NCI-H226 (cell line): ENCODE measurements at regions not wholly inside any gene's neighbourhood (a gene's known extent, or its start where the extent isn't known, plus 50 kb on each side); places are given as distances from the start of the nearest gene placed in this dataset.
"Not testable (repeated sequence)": the region's sequence is repeated elsewhere in the genome, so short reads cannot be mapped to it uniquely, and the experiment has no call there.

Experiments
- DNase-seq: peaks from one replicate; pipeline ENCODE4 v3.0.0-alpha.2; 2015

DNA sequence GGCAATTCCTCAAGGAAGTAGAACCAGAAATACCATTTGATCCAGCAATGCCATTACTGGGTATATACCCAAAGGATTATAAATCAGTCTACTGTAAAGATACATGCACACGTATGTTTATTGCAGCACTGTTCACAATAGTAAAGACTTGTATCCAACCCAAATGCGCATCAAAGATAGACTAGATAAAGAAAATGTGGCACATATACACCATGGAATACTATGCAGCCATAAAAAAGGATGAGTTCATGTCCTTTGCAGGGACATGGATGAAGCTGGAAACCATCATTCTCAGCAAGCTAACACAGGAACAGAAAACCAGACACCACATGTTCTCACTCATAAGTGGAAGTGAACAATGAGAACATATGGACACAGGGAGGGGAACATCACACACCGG is 130.0 kb upstream of the HS3ST4 start:
- DNase-seq = not testable (repeated sequence)

DNA sequence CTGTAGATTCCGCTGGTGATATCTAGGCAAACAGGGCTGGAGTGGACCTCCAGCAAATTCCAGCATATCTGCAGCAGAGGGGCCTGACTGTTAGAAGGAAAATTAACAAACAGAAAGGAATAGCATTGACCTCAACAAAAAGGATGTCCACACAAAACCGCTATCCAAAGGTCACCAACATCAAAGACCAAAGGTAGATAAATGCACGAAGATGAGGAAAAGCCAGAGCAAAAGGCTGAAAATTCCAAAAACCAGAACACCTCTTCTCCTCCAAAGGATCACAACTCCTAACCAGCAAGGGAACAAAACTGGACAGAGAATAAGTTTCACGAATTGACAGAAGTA is 134.8 kb upstream of the HS3ST4 start:
- not testable (repeated sequence) for DNase-seq

DNA sequence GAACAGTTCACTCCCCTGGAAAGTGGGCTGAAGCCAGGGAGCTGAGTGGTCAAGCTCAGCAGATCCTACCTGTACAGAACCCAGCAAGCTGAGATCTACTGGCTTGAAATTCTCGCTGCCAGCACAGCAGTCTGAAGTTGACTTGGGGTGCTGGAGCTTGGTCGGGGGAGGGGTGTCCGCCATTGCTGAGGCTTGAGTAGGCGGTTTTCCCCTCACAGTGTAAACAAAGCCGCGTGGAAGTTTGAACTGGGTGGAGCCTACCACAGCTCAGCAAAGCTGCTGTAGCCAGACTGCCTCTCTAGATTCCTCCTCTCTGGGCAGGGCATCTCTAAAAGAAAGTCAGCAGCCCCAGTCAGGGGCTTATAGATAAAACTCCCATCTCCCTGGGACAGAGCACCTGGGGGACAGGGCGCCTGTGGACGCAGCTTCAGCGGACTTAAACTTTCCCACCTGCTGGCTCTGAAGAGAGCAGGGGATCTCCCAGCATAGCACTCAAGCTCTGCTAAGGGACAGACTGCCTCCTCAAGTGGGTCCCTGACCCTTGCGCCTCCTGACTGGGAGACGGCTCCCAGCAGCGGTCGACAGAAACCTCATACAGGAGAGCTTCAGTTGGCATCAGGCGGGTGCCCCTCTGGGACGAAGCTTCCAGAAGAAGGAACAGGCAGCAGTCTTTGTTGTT is 135.3 kb upstream of the HS3ST4 start:
- not testable (repeated sequence) for DNase-seq

DNA sequence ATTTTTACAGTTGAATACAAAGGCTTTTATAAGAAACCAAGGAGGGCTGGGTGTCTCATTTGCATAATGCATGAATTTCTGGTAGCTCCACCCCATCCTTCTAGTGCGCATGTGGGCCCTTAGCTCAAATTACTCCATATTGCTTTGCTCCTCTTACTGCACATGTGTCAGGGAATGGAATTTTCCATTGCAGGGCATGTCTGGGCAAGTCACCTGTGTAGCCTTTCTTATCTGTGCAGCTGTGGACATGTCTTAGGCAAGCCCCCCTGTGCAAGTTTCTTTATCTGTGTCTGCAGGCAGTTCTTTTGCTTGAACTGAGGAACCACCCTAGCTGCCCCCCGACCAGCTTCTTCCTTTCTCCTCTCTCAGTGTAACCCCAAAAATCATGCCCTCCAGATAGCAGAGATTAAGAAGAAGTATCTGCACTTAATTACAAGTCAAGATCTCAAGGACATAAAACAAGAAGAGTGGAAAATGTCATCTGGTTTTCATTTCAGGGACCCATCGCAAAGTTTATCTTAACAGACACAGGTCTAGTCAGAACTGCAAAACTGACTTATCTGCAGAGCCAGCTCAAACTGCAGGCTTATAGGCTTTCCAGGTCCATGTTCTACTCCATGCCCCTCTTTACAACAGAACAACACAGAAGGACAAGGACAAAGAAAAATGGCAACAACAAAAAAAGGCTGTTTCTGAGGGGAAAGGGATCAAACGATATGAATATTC is 137.9 kb upstream of the HS3ST4 start:
- peak; percentile 5 for DNase-seq

DNA sequence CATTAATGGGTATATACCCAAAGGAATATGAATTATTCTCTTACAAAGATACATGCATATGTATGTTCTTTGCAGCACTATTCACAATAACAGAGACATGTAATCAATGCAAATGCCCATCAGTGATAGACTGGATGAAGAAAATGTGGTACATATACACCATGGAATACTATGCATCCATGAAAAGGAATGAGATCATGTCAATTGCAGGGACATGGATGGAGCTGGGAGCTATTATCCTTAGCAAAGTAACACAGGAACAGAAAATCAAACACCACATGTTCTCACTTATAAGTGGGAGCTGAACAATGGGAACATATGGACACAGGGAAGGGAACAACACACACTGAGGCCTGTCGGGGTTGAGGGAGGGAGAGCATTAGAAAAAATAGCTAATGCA is 141.1 kb upstream of the HS3ST4 start:
- no peak for DNase-seq

DNA sequence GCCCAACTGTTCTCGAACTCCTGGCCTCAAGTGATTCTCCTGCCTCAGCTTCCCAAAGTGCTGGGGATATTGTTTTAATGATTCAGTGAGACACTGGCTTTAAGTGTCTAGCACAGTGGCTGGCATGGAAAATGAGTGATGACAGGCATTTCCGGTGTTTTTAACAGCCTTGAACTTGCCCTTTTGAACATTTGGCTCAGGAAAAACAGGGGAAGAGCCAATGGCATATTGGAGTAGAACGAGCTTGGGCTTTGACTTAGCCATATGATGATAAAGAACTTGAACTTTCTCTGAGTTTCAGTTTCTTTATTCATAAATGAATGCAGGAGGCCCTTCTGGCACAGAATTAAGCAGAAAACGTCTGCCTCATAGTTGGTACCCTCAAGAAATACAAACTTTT is 145.0 kb upstream of the HS3ST4 start:
- no peak for DNase-seq

DNA sequence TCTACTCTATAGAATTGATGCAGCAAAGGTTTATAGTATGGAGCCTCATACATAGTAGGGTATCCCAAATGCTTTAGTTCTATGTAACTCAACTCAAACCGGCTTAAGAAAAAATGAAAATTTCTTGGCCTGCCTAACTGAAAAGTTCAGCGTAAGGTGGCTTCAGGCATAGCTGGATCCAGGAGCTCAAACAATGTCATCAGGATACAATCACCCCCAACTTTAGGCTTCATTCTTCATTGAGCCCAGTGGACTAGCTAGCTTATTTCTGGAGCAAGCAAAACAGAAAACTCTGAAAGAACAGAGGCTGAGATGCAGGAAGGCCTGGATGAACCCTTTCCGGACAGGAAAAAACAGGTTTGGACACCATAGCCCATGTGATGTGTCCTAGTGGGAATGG is 147.5 kb upstream of the HS3ST4 start:
- no peak for DNase-seq

DNA sequence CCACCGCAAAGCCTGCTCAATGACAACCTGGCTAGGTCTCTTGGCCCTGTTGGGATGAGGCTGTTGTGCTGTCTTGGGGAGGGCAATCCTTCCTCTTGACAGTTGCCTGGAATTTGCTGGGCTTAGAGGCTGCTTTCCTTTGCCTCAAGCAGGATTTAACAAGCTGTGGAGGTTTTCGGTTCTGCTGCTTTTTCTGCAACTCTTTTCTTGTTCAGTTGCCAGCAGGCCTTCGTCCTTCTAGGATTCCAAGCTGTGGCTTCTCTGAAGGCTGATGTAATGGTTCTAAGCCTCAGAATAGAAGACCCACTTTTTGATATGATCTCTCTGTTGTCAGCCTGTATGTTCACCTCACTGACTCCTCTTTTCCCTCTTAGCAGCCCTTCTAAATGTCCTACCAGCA is 149.5 kb upstream of the HS3ST4 start:
- DNase-seq = no peak

DNA sequence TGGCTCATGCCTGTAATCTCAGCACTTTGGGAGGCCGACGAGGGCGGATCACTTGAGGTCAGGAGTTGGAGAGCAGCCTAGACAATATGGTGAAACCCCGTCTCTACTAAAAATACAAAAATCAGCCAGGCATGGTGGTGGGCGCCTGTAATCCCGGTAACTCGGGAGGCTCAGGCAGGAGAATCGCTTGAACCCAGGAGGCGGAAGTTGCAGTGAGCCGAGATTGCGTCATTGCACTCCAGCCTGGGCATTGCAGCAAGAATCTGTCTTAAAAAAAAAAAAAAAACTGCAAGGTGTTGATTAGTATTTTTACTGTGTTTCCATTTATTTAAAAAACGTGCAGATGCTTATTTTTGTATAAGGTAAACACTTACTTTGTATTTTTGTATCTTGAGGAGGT is 152.0 kb upstream of the HS3ST4 start:
- DNase-seq = not testable (repeated sequence)

DNA sequence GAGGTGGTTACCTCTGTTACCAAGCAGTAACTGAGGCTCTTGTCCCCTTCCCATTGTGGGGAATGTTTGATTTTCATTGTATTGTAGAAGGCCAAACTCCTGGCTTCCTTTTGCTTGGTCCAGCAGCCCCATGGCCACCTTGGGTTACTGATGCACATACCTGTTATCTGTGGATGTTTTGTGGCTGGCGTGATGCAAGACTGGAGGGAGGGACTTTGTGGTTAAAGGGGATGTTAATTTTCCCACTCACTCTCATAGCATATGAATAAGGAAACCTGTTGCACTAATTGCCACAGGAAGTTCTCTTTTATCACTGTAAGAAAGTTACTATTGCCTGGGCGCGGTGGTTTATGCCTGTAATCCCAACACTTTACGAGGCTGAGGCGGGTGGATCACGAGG is 168.6 kb upstream of the HS3ST4 start:
- DNase-seq = no peak

DNA sequence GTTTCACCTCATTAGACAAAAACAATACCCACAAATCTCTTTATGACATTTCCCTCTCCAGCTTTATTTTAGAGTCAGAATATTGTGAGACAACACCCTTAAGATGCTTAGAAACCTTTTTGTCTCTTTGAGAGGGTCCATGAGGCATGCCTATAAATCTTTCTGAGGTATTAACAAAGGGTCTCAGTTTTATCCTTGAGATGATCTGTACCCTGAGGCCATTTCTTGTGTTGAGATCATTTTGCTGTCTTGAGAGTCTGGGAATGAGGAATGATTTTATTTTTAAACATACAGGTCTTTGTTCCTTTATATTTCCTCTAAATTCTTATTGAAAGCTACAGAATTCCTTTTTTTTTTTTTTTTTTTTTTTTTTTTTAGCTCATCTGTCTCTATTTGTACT is 179.7 kb upstream of the HS3ST4 start:
- DNase-seq = no peak

DNA sequence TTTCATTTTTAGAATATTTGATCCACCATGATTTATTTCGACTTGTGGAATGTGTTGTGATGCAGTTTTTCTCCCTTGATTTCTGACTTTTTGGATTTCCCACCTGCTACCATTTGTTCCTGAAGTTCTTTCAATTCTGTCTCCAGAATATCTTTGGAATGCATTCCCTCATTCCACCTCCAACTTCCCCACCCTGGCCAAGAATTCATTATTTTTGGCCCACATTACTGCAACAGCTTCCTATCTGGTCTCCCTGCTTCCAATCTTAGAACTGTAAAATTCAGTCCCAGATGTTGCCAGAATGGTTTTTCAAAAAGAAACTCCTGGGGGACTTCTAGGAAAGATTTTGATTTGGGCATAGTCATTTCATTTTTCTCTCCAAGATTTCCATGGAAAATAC is 182.3 kb upstream of the HS3ST4 start:
- no peak for DNase-seq

DNA sequence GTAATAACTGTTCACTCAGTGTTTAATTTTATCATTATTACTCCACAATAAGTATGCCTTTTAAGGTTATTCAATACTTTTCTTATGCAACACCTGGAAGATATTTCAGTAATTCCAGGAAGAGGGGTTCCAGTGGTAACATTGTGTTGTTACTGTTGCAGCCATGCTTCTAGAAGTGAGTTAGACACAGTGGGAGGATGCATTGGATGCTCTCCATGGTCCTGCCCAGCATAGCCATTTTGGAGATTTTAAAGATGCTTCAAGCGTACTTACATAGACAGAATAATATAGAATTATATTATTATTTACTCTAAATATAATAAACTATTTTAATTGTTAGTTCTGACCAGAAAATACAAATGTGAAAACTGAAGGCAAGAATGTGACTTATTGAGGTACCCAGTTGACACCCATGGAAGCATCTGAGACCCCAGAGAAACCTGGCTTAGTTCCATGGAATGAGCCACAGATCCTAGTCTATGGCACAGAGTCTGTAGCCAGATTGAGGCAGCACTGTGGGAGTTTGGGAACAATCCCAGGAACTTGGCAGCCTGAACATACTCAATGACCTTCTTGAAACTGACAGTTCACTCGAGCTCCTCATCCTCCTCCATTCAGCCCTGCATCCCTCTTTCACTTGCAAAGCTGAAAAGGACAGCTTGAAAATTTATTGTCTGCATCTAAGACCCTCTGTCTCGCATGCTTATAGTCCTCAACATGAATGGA is 190.1 kb upstream of the HS3ST4 start:
- DNase-seq = no peak

DNA sequence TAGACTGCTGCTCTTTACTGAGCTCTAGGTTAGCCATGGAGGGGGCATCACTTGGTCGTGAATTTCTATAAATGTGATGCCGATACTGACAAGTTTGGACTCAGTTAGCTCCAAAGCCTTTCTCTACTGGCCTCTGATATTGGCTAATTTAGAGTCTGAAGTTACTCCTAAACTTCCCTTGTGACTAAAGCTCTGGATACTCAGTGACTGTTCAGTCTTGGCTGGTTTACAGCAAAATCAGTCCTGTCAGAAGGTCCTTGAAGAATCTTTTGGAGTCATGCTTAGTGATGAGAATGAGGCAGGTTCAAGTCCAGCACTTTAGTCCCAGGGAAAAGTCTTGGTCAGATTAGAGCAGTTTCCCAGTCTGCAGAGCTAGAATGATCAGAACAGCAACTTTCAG is 197.5 kb upstream of the HS3ST4 start:
- no peak for DNase-seq

DNA sequence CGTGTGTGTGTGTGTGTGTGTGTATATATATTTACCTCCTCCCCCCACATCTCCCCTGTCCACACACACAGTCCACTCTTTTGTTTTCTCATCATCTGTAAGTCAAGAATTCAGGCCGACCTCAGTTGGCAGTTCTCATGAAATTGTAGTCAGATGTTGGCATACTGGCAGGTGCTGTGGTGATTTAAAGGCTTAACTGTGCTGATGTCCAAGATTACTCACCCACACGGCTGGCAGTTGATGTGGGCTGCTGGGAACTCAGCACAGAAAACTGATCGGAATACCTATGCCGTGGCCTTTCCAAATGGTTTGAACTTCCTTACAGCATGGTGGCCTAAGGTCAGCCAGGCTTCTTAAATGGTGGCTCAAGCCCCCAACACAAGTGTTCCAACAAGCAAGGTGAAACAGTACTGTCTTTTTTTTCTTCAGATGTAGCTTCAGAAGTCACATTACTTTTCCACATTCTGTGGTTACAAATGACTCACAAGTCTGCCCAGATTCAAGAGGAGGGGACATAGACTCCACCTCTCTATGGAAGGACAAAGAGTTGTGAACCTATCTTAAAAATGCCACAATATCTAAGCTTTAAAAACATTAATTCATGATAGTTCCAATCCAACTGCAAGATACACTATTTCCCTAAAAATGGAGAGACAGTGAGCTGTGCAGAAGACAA is 198.5 kb upstream of the HS3ST4 start:
- DNase-seq = no peak

DNA sequence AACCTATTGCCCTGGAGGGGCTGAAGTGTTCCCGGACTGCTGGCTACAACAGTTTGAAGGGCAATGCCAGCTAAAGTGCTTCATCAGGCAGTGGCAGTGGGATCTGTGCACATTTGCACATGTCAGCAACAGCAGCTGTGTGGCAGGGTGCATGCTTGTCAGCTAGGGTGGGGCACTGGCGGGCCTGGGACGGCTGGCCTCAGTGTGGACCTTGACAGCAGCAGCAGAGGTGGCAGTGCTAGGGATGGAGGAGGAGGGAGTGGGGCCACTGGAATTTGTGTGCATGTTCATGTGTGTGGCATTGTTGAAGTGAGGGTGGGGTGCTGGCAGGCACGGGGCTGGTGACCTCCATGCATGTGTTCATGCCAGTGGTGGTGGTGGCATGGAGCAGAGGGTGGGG is 203.3 kb upstream of the HS3ST4 start:
- DNase-seq = no peak

DNA sequence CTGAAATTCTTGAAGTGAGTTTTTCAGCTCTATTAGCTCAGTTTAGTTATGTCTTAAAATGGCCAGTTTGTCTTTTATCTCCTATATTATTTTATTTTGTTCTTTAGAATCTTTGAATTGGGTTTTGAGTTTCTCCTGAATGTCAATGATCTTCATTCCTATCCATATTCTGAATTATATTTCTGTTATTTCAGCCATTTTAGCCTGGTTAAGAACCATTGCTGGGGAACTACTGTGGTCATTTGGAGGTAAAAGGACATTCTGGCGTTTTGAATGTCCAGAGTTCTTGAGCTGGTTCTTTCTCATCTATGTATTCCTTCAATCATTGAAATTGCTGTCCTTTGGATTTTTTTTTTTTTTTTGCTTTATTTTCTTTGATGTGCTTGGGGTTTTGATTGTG is 203.9 kb upstream of the HS3ST4 start:
- no peak for DNase-seq

DNA sequence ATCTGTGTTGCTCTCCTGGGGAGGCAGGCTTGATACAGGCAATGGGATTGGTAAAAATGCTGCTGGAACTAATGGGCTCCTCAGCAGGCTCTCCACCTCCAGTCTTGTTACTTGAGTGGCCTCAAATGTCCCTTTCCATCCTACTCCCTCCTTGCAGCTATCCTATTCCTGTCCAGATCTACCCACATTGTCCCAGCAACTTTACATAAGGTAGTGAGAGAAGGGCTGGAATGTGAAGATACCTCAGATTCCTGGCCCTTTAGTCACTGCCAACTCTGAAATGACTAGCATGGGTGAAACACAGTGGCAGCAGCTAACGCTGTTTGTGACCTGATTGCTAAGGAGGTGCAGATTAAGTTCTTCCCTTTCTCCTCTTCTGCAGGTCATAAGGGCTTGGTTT is 210.1 kb upstream of the HS3ST4 start:
- no peak for DNase-seq

DNA sequence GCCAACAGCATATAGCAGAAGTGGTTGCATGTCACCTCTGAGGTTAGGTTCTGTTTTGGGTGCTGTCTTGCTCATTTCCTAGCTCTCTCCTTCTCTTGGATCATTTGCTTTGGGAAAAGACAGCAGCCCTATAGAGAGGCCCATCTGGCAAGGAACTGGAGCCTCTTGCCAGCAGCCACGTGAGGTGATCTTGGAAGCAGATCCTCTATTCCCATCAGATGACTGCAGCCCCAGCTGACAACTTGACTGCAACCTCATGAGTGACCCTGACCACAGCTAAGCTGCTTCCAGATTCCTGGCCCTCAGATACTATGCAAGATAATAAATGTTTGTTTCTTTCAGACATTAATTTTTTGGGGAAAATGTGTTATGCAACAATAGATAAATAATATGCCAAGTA is 213.3 kb upstream of the HS3ST4 start:
- DNase-seq = no peak

DNA sequence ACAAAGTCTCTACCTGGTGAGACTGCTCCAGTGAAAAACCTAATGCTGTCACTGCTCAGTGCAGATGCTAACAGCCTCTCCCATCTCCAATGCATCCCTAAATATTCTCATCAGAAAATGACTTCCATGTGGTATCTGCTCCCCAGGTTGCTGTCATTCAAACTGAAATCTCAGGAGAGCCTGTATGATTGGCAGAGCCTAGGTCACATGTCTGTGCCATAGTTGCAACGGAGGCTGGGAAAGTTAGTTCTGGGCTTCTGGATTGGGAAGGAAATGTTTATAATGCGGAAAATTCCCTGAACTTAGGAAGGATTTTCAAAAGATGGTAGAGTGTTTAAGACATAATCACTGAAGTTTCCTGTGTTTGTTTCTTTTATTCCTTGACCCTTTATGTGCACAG is 206.4 kb upstream of the ZKSCAN2 start:
- no peak for DNase-seq

DNA sequence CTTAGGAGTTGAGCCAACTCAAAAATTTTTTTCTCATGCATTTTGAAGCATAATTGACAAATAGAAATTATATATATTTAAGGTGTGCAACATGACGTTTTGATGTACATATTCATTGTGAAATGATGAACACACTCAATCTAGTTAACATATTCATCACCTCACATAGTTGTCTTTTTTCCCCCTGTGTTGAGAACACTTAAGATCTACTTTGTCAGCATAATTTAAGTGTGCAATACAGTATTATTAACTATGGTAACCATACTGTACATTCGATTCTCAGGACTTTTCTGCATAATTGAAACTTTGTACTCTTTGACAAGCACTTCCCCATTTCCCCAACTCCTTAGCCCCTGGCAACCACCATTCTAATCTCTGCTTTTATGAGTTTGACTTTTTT is 192.2 kb upstream of the ZKSCAN2 start:
- no peak for DNase-seq

DNA sequence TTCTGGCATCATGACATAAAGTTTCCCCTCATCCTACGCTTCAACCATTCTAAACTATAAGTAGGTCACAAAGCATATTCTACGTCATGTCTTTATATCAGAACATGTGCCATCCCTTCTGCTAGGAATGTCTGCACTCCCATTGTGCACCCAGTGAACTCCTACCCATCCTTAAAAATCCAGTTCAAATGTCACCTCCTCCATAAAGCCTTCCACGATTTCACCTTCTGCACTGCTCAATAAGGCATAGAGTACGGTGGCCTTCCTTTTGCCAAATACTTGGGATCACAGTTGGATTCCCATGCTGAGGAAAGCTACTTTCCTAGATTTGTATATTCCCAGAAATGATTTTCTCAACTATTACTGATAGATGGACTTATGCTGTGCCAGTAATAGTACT is 186.3 kb upstream of the ZKSCAN2 start:
- no peak for DNase-seq

DNA sequence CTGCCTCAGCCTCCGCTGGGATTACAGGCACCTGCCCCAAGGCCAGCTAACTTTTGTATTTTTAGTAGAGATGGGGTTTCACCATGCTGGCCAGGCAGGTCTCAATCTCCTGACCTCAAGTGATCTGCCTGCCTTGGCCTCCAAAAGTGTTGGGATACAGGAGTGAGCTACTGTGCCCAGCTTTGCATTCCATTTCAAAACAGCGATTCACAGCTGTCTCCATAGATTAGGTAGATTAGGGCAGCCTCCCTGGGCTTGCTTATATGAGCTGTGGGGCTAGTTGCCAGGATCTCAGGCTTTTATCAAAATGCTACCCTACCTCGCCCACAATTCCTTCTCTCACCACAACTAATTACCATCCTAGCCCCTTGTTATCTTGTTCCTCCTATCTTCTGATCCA is 176.4 kb upstream of the ZKSCAN2 start:
- no peak for DNase-seq

DNA sequence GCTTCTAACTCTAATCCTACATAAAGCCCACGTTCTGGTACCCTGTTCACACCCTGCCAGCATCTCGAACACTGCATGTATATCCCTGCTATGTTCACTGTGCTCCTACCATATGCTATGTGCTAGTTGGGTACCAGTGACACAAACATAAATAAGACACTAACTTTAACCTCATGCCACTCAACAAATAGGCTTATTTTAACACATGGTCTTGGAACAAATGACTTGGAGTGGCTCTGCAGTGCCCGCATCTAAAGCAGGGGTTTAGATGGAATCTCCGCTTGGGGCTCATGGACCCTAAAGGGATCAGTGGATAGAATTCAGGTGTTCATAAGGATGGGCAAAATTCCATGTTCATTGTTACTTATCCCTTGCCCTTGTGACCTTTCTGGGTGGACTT is 175.7 kb upstream of the ZKSCAN2 start:
- no peak for DNase-seq
